ENCODE measurements at regions not wholly inside any gene's neighbourhood (a gene's known extent, or its start where the extent isn't known, plus 50 kb on each side); places are given as distances from the start of the nearest gene placed in this dataset.

- H3K4me1 ChIP-seq (ENCODE audit: insufficient read depth, poor library complexity, severe bottlenecking): no peaks in the 10 kb centered on the region
- H3K27me3 ChIP-seq (ENCODE audit: insufficient read depth, poor library complexity, severe bottlenecking): no peaks in the 10 kb centered on the region
- no peak overlapping the region for H3K27ac ChIP-seq (ENCODE audit: poor library complexity, severe bottlenecking)
- H3K9me3 ChIP-seq (ENCODE audit: severe bottlenecking): peaks cover 3% of the 10 kb centered on the region
- ATAC-seq (ENCODE audit: low read depth): no peak
- DNase-seq (ENCODE audit: low spot score): no peak
- no peak overlapping the region for H3K4me3 ChIP-seq (ENCODE audit: severe bottlenecking)
- H3K36me3 ChIP-seq (ENCODE audit: low read depth): no peaks in the 10 kb centered on the region
- no peak for TF ChIP-seq CTCF (IDR thresholded peaks at IDR 0.05; ENCODE audit: poor library complexity, severe bottlenecking)
These were observed 88.2 kb upstream of the MVB12B start for GRCh38 chr9:126238415-126238814.

- Histone ChIP-seq H3K4me1 (ENCODE audit: insufficient read depth, poor library complexity, severe bottlenecking) (no peaks in the 10 kb centered on the region), H3K36me3 (ENCODE audit: low read depth) (no peaks in the 10 kb centered on the region), H3K27ac (ENCODE audit: poor library complexity, severe bottlenecking) (no peak overlapping the region), H3K4me3 (ENCODE audit: severe bottlenecking) (no peak overlapping the region), H3K9me3 (ENCODE audit: severe bottlenecking) (peaks cover 3% of the 10 kb centered on the region), H3K27me3 (ENCODE audit: insufficient read depth, poor library complexity, severe bottlenecking) (no peaks in the 10 kb centered on the region)
- DNase-seq (ENCODE audit: low spot score) (no peak), ATAC-seq (ENCODE audit: low read depth) (no peak)
- no peak for TF ChIP-seq CTCF (IDR thresholded peaks at IDR 0.05; ENCODE audit: poor library complexity, severe bottlenecking)
These were observed 87.1 kb upstream of the MVB12B start for GRCh38 chr9:126239515-126239914.

- Histone ChIP-seq H3K9me3 (ENCODE audit: severe bottlenecking) (peaks cover 3% of the 10 kb centered on the region), H3K4me3 (ENCODE audit: severe bottlenecking) (no peak overlapping the region), H3K36me3 (ENCODE audit: low read depth) (no peaks in the 10 kb centered on the region), H3K27me3 (ENCODE audit: insufficient read depth, poor library complexity, severe bottlenecking) (no peaks in the 10 kb centered on the region), H3K27ac (ENCODE audit: poor library complexity, severe bottlenecking) (no peak overlapping the region), H3K4me1 (ENCODE audit: insufficient read depth, poor library complexity, severe bottlenecking) (no peaks in the 10 kb centered on the region)
- no peak for ATAC-seq (ENCODE audit: low read depth)
- no peak for DNase-seq (ENCODE audit: low spot score)
- TF ChIP-seq CTCF (IDR thresholded peaks at IDR 0.05; ENCODE audit: poor library complexity, severe bottlenecking): no peak
These were observed 85.8 kb upstream of the MVB12B start for GRCh38 chr9:126240835-126241234.

GRCh38 chr9:126248680-126249079 lies 77.9 kb upstream of the MVB12B start:
- H3K4me1 ChIP-seq (ENCODE audit: insufficient read depth, poor library complexity, severe bottlenecking): no peaks in the 10 kb centered on the region
- ATAC-seq (ENCODE audit: low read depth): peak; percentile 100
- no peaks in the 10 kb centered on the region for H3K9me3 ChIP-seq (ENCODE audit: severe bottlenecking)
- DNase-seq (ENCODE audit: low spot score): no peak
- H3K27ac ChIP-seq (ENCODE audit: poor library complexity, severe bottlenecking): no peak overlapping the region
- no peak overlapping the region for H3K4me3 ChIP-seq (ENCODE audit: severe bottlenecking)
- H3K36me3 ChIP-seq (ENCODE audit: low read depth): no peaks in the 10 kb centered on the region
- TF ChIP-seq CTCF (IDR thresholded peaks at IDR 0.05; ENCODE audit: poor library complexity, severe bottlenecking): no peak
- H3K27me3 ChIP-seq (ENCODE audit: insufficient read depth, poor library complexity, severe bottlenecking): no peaks in the 10 kb centered on the region

GRCh38 chr9:126261584-126262356 lies 64.9 kb upstream of the MVB12B start:
- Histone ChIP-seq H3K36me3 (ENCODE audit: low read depth) (no peaks in the 10 kb centered on the region), H3K4me1 (ENCODE audit: insufficient read depth, poor library complexity, severe bottlenecking) (no peaks in the 10 kb centered on the region), H3K4me3 (ENCODE audit: severe bottlenecking) (no peak overlapping the region), H3K27me3 (ENCODE audit: insufficient read depth, poor library complexity, severe bottlenecking) (peaks cover 80% of the 10 kb centered on the region), H3K27ac (ENCODE audit: poor library complexity, severe bottlenecking) (no peak overlapping the region), H3K9me3 (ENCODE audit: severe bottlenecking) (no peaks in the 10 kb centered on the region)
- TF ChIP-seq CTCF (IDR thresholded peaks at IDR 0.05; ENCODE audit: poor library complexity, severe bottlenecking): no peak
- no peak for DNase-seq (ENCODE audit: low spot score)
- ATAC-seq (ENCODE audit: low read depth): no peak
